BE2C (cell line): ENCODE measurements at regions not wholly inside any gene's neighbourhood (a gene's known extent, or its start where the extent isn't known, plus 50 kb on each side); places are given as distances from the start of the nearest gene placed in this dataset.

ENCODE experiments used
- DNase-seq: peaks from one replicate; pipeline ENCODE4 v3.0.0-alpha.2; 2020
- H3K27me3 ChIP-seq: fragments of 250-450 bp; sonication (Bioruptor Pico); 2 replicates; pipeline ENCODE4 v1.5.1; 2020; ENCODE audit warnings: mild to moderate bottlenecking
- H3K36me3 ChIP-seq: fragments of 250-450 bp; sonication (Bioruptor Pico); 2 replicates; pipeline ENCODE4 v1.5.1; 2020; ENCODE audit warnings: mild to moderate bottlenecking
- H3K4me1 ChIP-seq: fragments of 250-450 bp; sonication (Bioruptor Pico); 2 replicates; pipeline ENCODE4 v1.5.1; 2020
- H3K4me3 ChIP-seq: 2 replicates; pipeline ENCODE4 v1.5.1; 2011; ENCODE audit warnings: low read depth, low read length
- H3K9me3 ChIP-seq: fragments of 250-450 bp; sonication (Bioruptor Pico); 2 replicates; pipeline ENCODE4 v1.5.1; 2020
- CTCF ChIP-seq: IDR thresholded peaks from 2 replicates; pipeline ENCODE4 v1.5.1; 2012; ENCODE audit warnings: mild to moderate bottlenecking, low read depth, low read length

- 0 out of 2 replicates have a peak, but pooled peaks cover 3% of the 10 kb centered on the region for H3K4me1 ChIP-seq
- no peaks in the 10 kb centered on the region for H3K36me3 ChIP-seq
- H3K4me3 ChIP-seq: no peak overlapping the region
- no peak for TF ChIP-seq CTCF
- H3K27me3 ChIP-seq: no peaks in the 10 kb centered on the region
- no peak for DNase-seq
- no peaks in the 10 kb centered on the region; the same call in 1 of the 2 replicates for H3K9me3 ChIP-seq
Observed at GRCh38 chr3:117434661-117435412, 725.3 kb downstream of the TUSC7 start.

GRCh38 chr3:117435506-117435905, 725.9 kb downstream of the TUSC7 start:
- H3K4me1 ChIP-seq: peaks cover 8% of the 10 kb centered on the region; the same call in 1 of the 2 replicates
- no peaks in the 10 kb centered on the region for H3K36me3 ChIP-seq
- no peak for DNase-seq
- H3K9me3 ChIP-seq: no peaks in the 10 kb centered on the region; the same call in 1 of the 2 replicates
- no peak overlapping the region for H3K4me3 ChIP-seq
- no peak for TF ChIP-seq CTCF
- no peaks in the 10 kb centered on the region for H3K27me3 ChIP-seq

- Histone ChIP-seq H3K9me3 (no peaks in the 10 kb centered on the region), H3K27me3 (no peaks in the 10 kb centered on the region), H3K36me3 (no peaks in the 10 kb centered on the region), H3K4me3 (no peak overlapping the region), H3K4me1 (peaks cover 18% of the 10 kb centered on the region)
- TF ChIP-seq CTCF: peak; percentile 74
- peak; percentile 52 for DNase-seq
Observed at GRCh38 chr3:117439812-117440211, 730.2 kb downstream of the TUSC7 start.

- Histone ChIP-seq H3K36me3 (no peaks in the 10 kb centered on the region), H3K27me3 (no peaks in the 10 kb centered on the region), H3K9me3 (no peaks in the 10 kb centered on the region), H3K4me1 (peaks cover 18% of the 10 kb centered on the region), H3K4me3 (no peak overlapping the region)
- no peak for TF ChIP-seq CTCF
- no peak for DNase-seq
Observed at GRCh38 chr3:117441851-117442250, 732.3 kb downstream of the TUSC7 start.

- Histone ChIP-seq H3K9me3 (no peaks in the 10 kb centered on the region), H3K4me3 (no peak overlapping the region), H3K27me3 (no peaks in the 10 kb centered on the region), H3K4me1 (peaks cover 18% of the 10 kb centered on the region), H3K36me3 (no peaks in the 10 kb centered on the region)
- TF ChIP-seq CTCF: no peak
- no peak for DNase-seq
Observed at GRCh38 chr3:117442566-117442965, 733.0 kb downstream of the TUSC7 start.

GRCh38 chr3:117443014-117443413, 733.4 kb downstream of the TUSC7 start:
- no peak for TF ChIP-seq CTCF
- Histone ChIP-seq H3K9me3 (no peaks in the 10 kb centered on the region), H3K4me3 (no peak overlapping the region), H3K4me1 (peaks cover 18% of the 10 kb centered on the region), H3K27me3 (no peaks in the 10 kb centered on the region), H3K36me3 (no peaks in the 10 kb centered on the region)
- DNase-seq: no peak
